Thyroid gland (tissue), 4 donors: ENCODE measurements at regions not wholly inside any gene's neighbourhood (a gene's known extent, or its start where the extent isn't known, plus 50 kb on each side); places are given as distances from the start of the nearest gene placed in this dataset.

ENCODE experiments used
- POLR2A ChIP-seq, 2 donors: fragments of 450-650 bp; IDR thresholded peaks; one replicate each; pipeline ENCODE4 v1.6.1; 2017; ENCODE audit warnings: antibody characterized with exemption in 2 of 2, mild to moderate bottlenecking in 2 of 2, moderate library complexity in 1 of 2
- TF ChIP-seq, protein P1 (sequence below), 6 experiments: fragments of 200-600 bp in 3 of 6; fragments of 450-650 bp in 3 of 6; sonication (generic) in 3 of 6; IDR thresholded peaks; one replicate each; pipeline ENCODE4 v1.5.1; 2016 to 2019; ENCODE audit warnings: antibody characterized with exemption in 6 of 6, mild to moderate bottlenecking in 2 of 6, inconsistent platforms in 1 of 6, moderate library complexity in 1 of 6

DNA sequence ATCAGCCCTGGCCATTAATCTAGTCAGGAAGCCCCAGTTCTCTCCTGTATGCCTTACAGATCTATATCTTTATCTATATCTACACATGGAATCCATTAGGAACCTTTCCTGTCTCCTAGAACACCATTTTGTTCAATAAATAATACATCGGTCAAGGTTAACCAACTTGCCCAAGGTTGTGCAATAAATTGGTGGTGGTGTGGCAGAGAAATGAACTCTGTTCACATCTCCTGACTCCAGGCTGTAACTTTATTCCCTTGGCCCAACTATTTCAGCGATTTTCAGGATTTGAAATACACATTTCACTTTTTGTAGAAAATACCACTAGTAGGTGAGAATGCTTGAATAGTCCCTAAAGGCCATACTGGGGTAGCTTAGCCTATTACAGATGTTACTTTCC, 712.5 kb upstream of the FZD8 start:
- TF ChIP-seq, protein P1, sequence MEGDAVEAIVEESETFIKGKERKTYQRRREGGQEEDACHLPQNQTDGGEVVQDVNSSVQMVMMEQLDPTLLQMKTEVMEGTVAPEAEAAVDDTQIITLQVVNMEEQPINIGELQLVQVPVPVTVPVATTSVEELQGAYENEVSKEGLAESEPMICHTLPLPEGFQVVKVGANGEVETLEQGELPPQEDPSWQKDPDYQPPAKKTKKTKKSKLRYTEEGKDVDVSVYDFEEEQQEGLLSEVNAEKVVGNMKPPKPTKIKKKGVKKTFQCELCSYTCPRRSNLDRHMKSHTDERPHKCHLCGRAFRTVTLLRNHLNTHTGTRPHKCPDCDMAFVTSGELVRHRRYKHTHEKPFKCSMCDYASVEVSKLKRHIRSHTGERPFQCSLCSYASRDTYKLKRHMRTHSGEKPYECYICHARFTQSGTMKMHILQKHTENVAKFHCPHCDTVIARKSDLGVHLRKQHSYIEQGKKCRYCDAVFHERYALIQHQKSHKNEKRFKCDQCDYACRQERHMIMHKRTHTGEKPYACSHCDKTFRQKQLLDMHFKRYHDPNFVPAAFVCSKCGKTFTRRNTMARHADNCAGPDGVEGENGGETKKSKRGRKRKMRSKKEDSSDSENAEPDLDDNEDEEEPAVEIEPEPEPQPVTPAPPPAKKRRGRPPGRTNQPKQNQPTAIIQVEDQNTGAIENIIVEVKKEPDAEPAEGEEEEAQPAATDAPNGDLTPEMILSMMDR (IDR thresholded peaks at IDR 0.05) = no peak
- TF ChIP-seq POLR2A (IDR thresholded peaks at IDR 0.05) = no peak
